MG63 (cell line): ENCODE measurements at regions not wholly inside any gene's neighbourhood (a gene's known extent, or its start where the extent isn't known, plus 50 kb on each side); places are given as distances from the start of the nearest gene placed in this dataset.

ENCODE experiments used
- DNase-seq: peaks from one replicate; pipeline ENCODE4 v3.0.0-alpha.2; 2020
- H3K27me3 ChIP-seq: fragments of 250-450 bp; sonication (Bioruptor Pico); 2 replicates; pipeline ENCODE4 v1.5.1; 2020; ENCODE audit warnings: mild to moderate bottlenecking, moderate library complexity
- H3K36me3 ChIP-seq: fragments of 250-450 bp; sonication (Bioruptor Pico); 2 replicates; pipeline ENCODE4 v1.5.1; 2020; ENCODE audit warnings: mild to moderate bottlenecking, moderate library complexity
- H3K4me3 ChIP-seq: fragments of 250-450 bp; sonication (Bioruptor Pico); 2 replicates; pipeline ENCODE4 v1.5.1; 2020; ENCODE audit warnings: mild to moderate bottlenecking, moderate library complexity
- H3K9me3 ChIP-seq: fragments of 250-450 bp; sonication (Bioruptor Pico); 2 replicates; pipeline ENCODE4 v1.5.1; 2020; ENCODE audit warnings: mild to moderate bottlenecking, moderate library complexity

- Histone ChIP-seq H3K4me3 (no peak overlapping the region), H3K36me3 (no peaks in the 10 kb centered on the region), H3K9me3 (no peaks in the 10 kb centered on the region), H3K27me3 (no peaks in the 10 kb centered on the region)
- DNase-seq = no peak
These were observed 108.4 kb downstream of the GATA6 start for GRCh38 chr18:22277758-22278157.

- Histone ChIP-seq H3K27me3 (no peaks in the 10 kb centered on the region), H3K9me3 (no peaks in the 10 kb centered on the region), H3K36me3 (no peaks in the 10 kb centered on the region), H3K4me3 (no peak overlapping the region)
- no peak for DNase-seq
These were observed 106.9 kb downstream of the GATA6 start for GRCh38 chr18:22276334-22276713.

- Histone ChIP-seq H3K4me3 (no peak overlapping the region), H3K9me3 (no peaks in the 10 kb centered on the region), H3K27me3 (no peaks in the 10 kb centered on the region), H3K36me3 (no peaks in the 10 kb centered on the region)
- no peak for DNase-seq
These were observed 106.4 kb downstream of the GATA6 start for GRCh38 chr18:22275706-22276333.

GRCh38 chr18:22273101-22274039 lies 104.0 kb downstream of the GATA6 start:
- H3K9me3 ChIP-seq = no peaks in the 10 kb centered on the region
- H3K4me3 ChIP-seq = no peak overlapping the region
- no peaks in the 10 kb centered on the region for H3K36me3 ChIP-seq
- no peak for DNase-seq
- H3K27me3 ChIP-seq = no peaks in the 10 kb centered on the region

GRCh38 chr18:22272242-22272641 lies 102.9 kb downstream of the GATA6 start:
- no peaks in the 10 kb centered on the region for H3K36me3 ChIP-seq
- no peaks in the 10 kb centered on the region for H3K27me3 ChIP-seq
- H3K4me3 ChIP-seq = no peak overlapping the region
- DNase-seq = no peak
- no peaks in the 10 kb centered on the region for H3K9me3 ChIP-seq

GRCh38 chr18:22271030-22271429 lies 101.6 kb downstream of the GATA6 start:
- no peaks in the 10 kb centered on the region for H3K9me3 ChIP-seq
- DNase-seq = no peak
- H3K36me3 ChIP-seq = no peaks in the 10 kb centered on the region
- no peaks in the 10 kb centered on the region for H3K27me3 ChIP-seq
- no peak overlapping the region for H3K4me3 ChIP-seq

GRCh38 chr18:22268641-22269128 lies 99.3 kb downstream of the GATA6 start:
- DNase-seq = no peak
- Histone ChIP-seq H3K4me3 (no peak overlapping the region), H3K9me3 (no peaks in the 10 kb centered on the region), H3K27me3 (no peaks in the 10 kb centered on the region), H3K36me3 (no peaks in the 10 kb centered on the region)

- Histone ChIP-seq H3K27me3 (no peaks in the 10 kb centered on the region), H3K36me3 (no peaks in the 10 kb centered on the region), H3K4me3 (no peak overlapping the region), H3K9me3 (no peaks in the 10 kb centered on the region)
- no peak for DNase-seq
These were observed 98.3 kb downstream of the GATA6 start for GRCh38 chr18:22267697-22268096.

GRCh38 chr18:22267225-22267624 lies 97.8 kb downstream of the GATA6 start:
- no peak overlapping the region for H3K4me3 ChIP-seq
- H3K36me3 ChIP-seq = no peaks in the 10 kb centered on the region
- no peak for DNase-seq
- no peaks in the 10 kb centered on the region for H3K9me3 ChIP-seq
- H3K27me3 ChIP-seq = no peaks in the 10 kb centered on the region

GRCh38 chr18:22265838-22266237 lies 96.4 kb downstream of the GATA6 start:
- DNase-seq = no peak

GRCh38 chr18:22260208-22260820 lies 90.9 kb downstream of the GATA6 start:
- DNase-seq = no peak
- Histone ChIP-seq H3K4me3 (no peak overlapping the region), H3K36me3 (no peaks in the 10 kb centered on the region), H3K9me3 (no peaks in the 10 kb centered on the region), H3K27me3 (no peaks in the 10 kb centered on the region)

More at GRCh38 chr18:22265838-22266237, 96.4 kb downstream of the GATA6 start:
- Histone ChIP-seq H3K36me3 (no peaks in the 10 kb centered on the region), H3K4me3 (no peak overlapping the region), H3K9me3 (no peaks in the 10 kb centered on the region), H3K27me3 (no peaks in the 10 kb centered on the region)

- no peak for DNase-seq
- no peaks in the 10 kb centered on the region for H3K9me3 ChIP-seq
- H3K36me3 ChIP-seq = no peaks in the 10 kb centered on the region
- no peaks in the 10 kb centered on the region for H3K27me3 ChIP-seq
- H3K4me3 ChIP-seq = no peak overlapping the region
These were observed 87.7 kb downstream of the GATA6 start for GRCh38 chr18:22257022-22257543.

GRCh38 chr18:22254088-22254487 lies 84.7 kb downstream of the GATA6 start:
- DNase-seq = no peak
- no peaks in the 10 kb centered on the region for H3K9me3 ChIP-seq
- no peaks in the 10 kb centered on the region for H3K27me3 ChIP-seq
- H3K36me3 ChIP-seq = no peaks in the 10 kb centered on the region
- H3K4me3 ChIP-seq = no peak overlapping the region

- H3K36me3 ChIP-seq = no peaks in the 10 kb centered on the region
- H3K9me3 ChIP-seq = no peaks in the 10 kb centered on the region
- no peak overlapping the region for H3K4me3 ChIP-seq
- DNase-seq = no peak
- no peaks in the 10 kb centered on the region for H3K27me3 ChIP-seq
These were observed 84.3 kb downstream of the GATA6 start for GRCh38 chr18:22253676-22254075.

- DNase-seq = no peak
- H3K4me3 ChIP-seq = no peak overlapping the region
- no peaks in the 10 kb centered on the region for H3K27me3 ChIP-seq
- H3K36me3 ChIP-seq = no peaks in the 10 kb centered on the region
- no peaks in the 10 kb centered on the region for H3K9me3 ChIP-seq
These were observed 83.8 kb downstream of the GATA6 start for GRCh38 chr18:22253156-22253555.
